ENCODE measurements at regions not wholly inside any gene's neighbourhood (a gene's known extent, or its start where the extent isn't known, plus 50 kb on each side); places are given as distances from the start of the nearest gene placed in this dataset.
"Not testable (repeated sequence)": the region's sequence is repeated elsewhere in the genome, so short reads cannot be mapped to it uniquely, and the experiment has no call there.

- DNase-seq (ENCODE audit: low read depth, low spot score), result no peak
These were observed 307.7 kb upstream of the ARSJ start for GRCh38 chr4:114287079-114287696.

GRCh38 chr4:114296126-114296525, 302.5 kb upstream of the UGT8 start:
- no peak for DNase-seq (ENCODE audit: low read depth, low spot score)

GRCh38 chr4:114302472-114302871, 296.1 kb upstream of the UGT8 start:
- no peak for DNase-seq (ENCODE audit: low read depth, low spot score)

- no peak for DNase-seq (ENCODE audit: low read depth, low spot score)
These were observed 294.6 kb upstream of the UGT8 start for GRCh38 chr4:114304046-114304445.

GRCh38 chr4:114304567-114304966, 294.0 kb upstream of the UGT8 start:
- no peak for DNase-seq (ENCODE audit: low read depth, low spot score)

GRCh38 chr4:114306946-114307345, 291.7 kb upstream of the UGT8 start:
- DNase-seq (ENCODE audit: low read depth, low spot score), result no peak

GRCh38 chr4:114310296-114310925, 288.2 kb upstream of the UGT8 start:
- DNase-seq (ENCODE audit: low read depth, low spot score), result no peak

GRCh38 chr4:114311787-114312186, 286.8 kb upstream of the UGT8 start:
- DNase-seq (ENCODE audit: low read depth, low spot score), result no peak

GRCh38 chr4:114312338-114312737, 286.3 kb upstream of the UGT8 start:
- DNase-seq (ENCODE audit: low read depth, low spot score), result no peak

- no peak for DNase-seq (ENCODE audit: low read depth, low spot score)
These were observed 281.8 kb upstream of the UGT8 start for GRCh38 chr4:114316789-114317188.

- no peak for DNase-seq (ENCODE audit: low read depth, low spot score)
These were observed 281.0 kb upstream of the UGT8 start for GRCh38 chr4:114317564-114317963.

GRCh38 chr4:114318309-114318708, 280.3 kb upstream of the UGT8 start:
- peak; percentile 10 for DNase-seq (ENCODE audit: low read depth, low spot score)

GRCh38 chr4:114320126-114320525, 278.5 kb upstream of the UGT8 start:
- DNase-seq (ENCODE audit: low read depth, low spot score), result no peak

GRCh38 chr4:114321366-114321765, 277.2 kb upstream of the UGT8 start:
- no peak for DNase-seq (ENCODE audit: low read depth, low spot score)

GRCh38 chr4:114323841-114324240, 274.8 kb upstream of the UGT8 start:
- DNase-seq (ENCODE audit: low read depth, low spot score), result no peak

GRCh38 chr4:114326358-114326757, 272.2 kb upstream of the UGT8 start:
- no peak for DNase-seq (ENCODE audit: low read depth, low spot score)

GRCh38 chr4:114332119-114332518, 266.5 kb upstream of the UGT8 start:
- DNase-seq (ENCODE audit: low read depth, low spot score), result no peak

- DNase-seq (ENCODE audit: low read depth, low spot score), result not testable (repeated sequence)
These were observed 264.2 kb upstream of the UGT8 start for GRCh38 chr4:114334363-114334762.

- no peak for DNase-seq (ENCODE audit: low read depth, low spot score)
These were observed 263.7 kb upstream of the UGT8 start for GRCh38 chr4:114334884-114335330.

GRCh38 chr4:114335339-114335738, 263.3 kb upstream of the UGT8 start:
- DNase-seq (ENCODE audit: low read depth, low spot score), result no peak

GRCh38 chr4:114343015-114343414, 255.6 kb upstream of the UGT8 start:
- DNase-seq (ENCODE audit: low read depth, low spot score), result no peak

GRCh38 chr4:114349543-114350175, 248.9 kb upstream of the UGT8 start:
- DNase-seq (ENCODE audit: low read depth, low spot score), result no peak

- DNase-seq (ENCODE audit: low read depth, low spot score), result no peak
These were observed 239.7 kb upstream of the UGT8 start for GRCh38 chr4:114358901-114359300.

Measured in smooth muscle cell of the brain vasculature (primary cell).